GM12878 (cell line): ENCODE measurements at regions not wholly inside any gene's neighbourhood (a gene's known extent, or its start where the extent isn't known, plus 50 kb on each side); places are given as distances from the start of the nearest gene placed in this dataset.
"Not testable (repeated sequence)": the region's sequence is repeated elsewhere in the genome, so short reads cannot be mapped to it uniquely, and the experiment has no call there.

Source experiments
- ATAC-seq: fragments of 200-7000 bp; cut with Tn5 transposase; 3 replicates; pipeline ENCODE4 v1.9.1; 2020; ENCODE audit warnings: mild to moderate bottlenecking, moderate library complexity
- BruUV-seq: library from RNA; stranded (reverse); fragments of 400-500 nt; replicated peaks from 2 replicates; lab custom pipeline; 2021; lab: Mats Ljungman, UMichigan
- CTCF ChIA-PET: fragments of 300-600 bp; sonication (Branson Sonifier 250); formaldehyde crosslinking; extraction: SDS; loops from one replicate; lab custom pipeline; 2021; ENCODE audit warnings: inconsistent platforms; lab: Yijun Ruan, JAX
- POLR2A ChIA-PET: fragments of 350-600 bp; formaldehyde crosslinking; extraction: SDS; loops from one replicate; lab custom pipeline; 2021; ENCODE audit warnings: inconsistent platforms; lab: Charles Lee
- RAD21 ChIA-PET: fragments of 300-600 bp; sonication (Branson Sonifier 250); formaldehyde crosslinking; loops from one replicate; lab custom pipeline; 2023; ENCODE audit warnings: antibody characterized with exemption; ENCODE audit not compliant: unreplicated experiment; lab: Charles Lee
- SMC1A ChIA-PET: fragments of 300-600 bp; sonication (Branson Sonifier 250); formaldehyde crosslinking; loops from one replicate; lab custom pipeline; 2023; ENCODE audit not compliant: unreplicated experiment, uncharacterized antibody; lab: Charles Lee
- DNase-seq: peaks from one replicate; pipeline ENCODE4 v3.0.0-alpha.2; 2011; ENCODE audit warnings: low read depth, low spot score
- FAIRE-seq: peaks from 3 replicates; lab custom pipeline; 2011; peaks lifted over from hg19 to GRCh38; lab: Jason Lieb, UNC
- H2AFZ ChIP-seq: 2 replicates; pipeline ENCODE4 v1.6.0; 2011; ENCODE audit warnings: low read depth, low read length, control low read depth; ENCODE audit not compliant: control insufficient read depth
- H3K27ac ChIP-seq: 2 replicates; pipeline ENCODE4 v1.5.1; 2011; ENCODE audit warnings: control low read depth; ENCODE audit not compliant: control insufficient read depth, insufficient read depth
- H3K27me3 ChIP-seq, 2 experiments: replicated peaks in 1 of 2; 2 replicates each; pipeline versions ENCODE4 v1.6.0 to v1.6.1; 2011; ENCODE audit warnings: low read length in 1 of 2; ENCODE audit not compliant: control insufficient read depth in 2 of 2, insufficient read depth in 2 of 2
- H3K36me3 ChIP-seq, 2 experiments: 2 replicates each; pipeline ENCODE4 v1.5.1; 2011; ENCODE audit warnings: low read length in 1 of 2; ENCODE audit not compliant: control insufficient read depth in 2 of 2, insufficient read depth in 2 of 2
- H3K4me1 ChIP-seq: 2 replicates; pipeline ENCODE4 v1.6.1; 2011; ENCODE audit warnings: mild to moderate bottlenecking, low read length, moderate library complexity, mixed read lengths; ENCODE audit not compliant: control insufficient read depth, insufficient read depth
- H3K4me2 ChIP-seq: 2 replicates; pipeline ENCODE4 v1.6.0; 2011; ENCODE audit warnings: control low read depth; ENCODE audit not compliant: control insufficient read depth, insufficient read depth
- H3K4me3 ChIP-seq: fragments of 200-600 bp; sonication (generic); 2 replicates; pipeline ENCODE4 v1.5.1; 2016
- H3K79me2 ChIP-seq: 2 replicates; pipeline ENCODE4 v1.6.0; 2011; ENCODE audit warnings: low read length; ENCODE audit not compliant: control insufficient read depth, insufficient read depth
- H3K9ac ChIP-seq: 2 replicates; pipeline ENCODE4 v1.8.0; 2011; ENCODE audit warnings: low read length, control low read depth, mixed read lengths; ENCODE audit not compliant: control insufficient read depth, insufficient read depth
- H3K9me3 ChIP-seq: replicated peaks from 3 replicates; pipeline ENCODE4 v1.5.1; 2011; ENCODE audit warnings: mild to moderate bottlenecking, low read length; ENCODE audit not compliant: control insufficient read depth, insufficient read depth
- H4K20me1 ChIP-seq: 2 replicates; pipeline ENCODE4 v1.6.0; 2011; ENCODE audit not compliant: control insufficient read depth, insufficient read depth
- CBX3 ChIP-seq: fragments of 200-600 bp; sonication (generic); IDR thresholded peaks from 2 replicates; pipeline ENCODE4 v1.6.1; 2016; ENCODE audit warnings: low read depth, borderline replicate concordance
- DPF2 ChIP-seq: fragments of 450-650 bp; IDR thresholded peaks from 2 replicates; pipeline ENCODE4 v1.6.1; 2017; ENCODE audit warnings: mild to moderate bottlenecking
- EP300 ChIP-seq, 2 experiments: fragments of 150-350 bp in 1 of 2; IDR thresholded peaks; 2 replicates each; pipeline ENCODE4 v1.6.1; 2011 to 2012; ENCODE audit warnings: low read depth in 2 of 2, low read length in 2 of 2, borderline replicate concordance in 1 of 2, improper control_type of control experiment in 1 of 2, inconsistent platforms in 1 of 2; ENCODE audit not compliant: control insufficient read depth in 1 of 2
- GATAD2B ChIP-seq: fragments of 450-650 bp; conservative IDR thresholded peaks from 2 replicates; pipeline ENCODE4 v1.6.1; 2017; ENCODE audit warnings: low read depth, mild to moderate bottlenecking, moderate library complexity
- IRF4 ChIP-seq: IDR thresholded peaks from 2 replicates; pipeline ENCODE4 v1.6.1; 2011; ENCODE audit warnings: low read depth, low read length
- JUNB ChIP-seq: IDR thresholded peaks from 2 replicates; pipeline ENCODE4 v1.6.1; 2016; ENCODE audit warnings: antibody characterized with exemption, mild to moderate bottlenecking
- MXI1 ChIP-seq: fragments of 150-350 bp; IDR thresholded peaks from 2 replicates; pipeline ENCODE4 v1.6.1; 2011; ENCODE audit warnings: low read depth, mild to moderate bottlenecking, inconsistent platforms, low read length, improper control_type of control experiment
- POU2F2 ChIP-seq: IDR thresholded peaks from 3 replicates; pipeline ENCODE4 v1.6.1; 2011; ENCODE audit warnings: low read depth, mild to moderate bottlenecking, low read length, borderline replicate concordance
- SMAD1 ChIP-seq: fragments of 450-650 bp; IDR thresholded peaks from 2 replicates; pipeline ENCODE4 v1.6.1; 2018; ENCODE audit warnings: mild to moderate bottlenecking, low read depth; ENCODE audit not compliant: partially characterized antibody
- SPI1 ChIP-seq: IDR thresholded peaks from 2 replicates; pipeline ENCODE4 v1.6.1; 2011; ENCODE audit warnings: low read depth, mild to moderate bottlenecking, low read length, moderate library complexity, borderline replicate concordance; ENCODE audit not compliant: insufficient read depth
- TCF12 ChIP-seq: IDR thresholded peaks from 2 replicates; pipeline ENCODE4 v1.6.1; 2011; ENCODE audit warnings: low read depth, mild to moderate bottlenecking, low read length
- ZBED1 ChIP-seq: IDR thresholded peaks from 2 replicates; pipeline ENCODE4 v1.6.1; 2016; ENCODE audit warnings: borderline replicate concordance
- WGBS: methylation state at CpG from one replicate; pipeline ENCODE4 v1.1.6; 2016; ENCODE audit warnings: low lambda C conversion rate; ENCODE audit not compliant: insufficient replicate concordance, insufficient coverage; ENCODE audit errors: missing lambda C conversion rate; 5-methylcytosine and 5-hydroxymethylcytosine counted together
- in situ Hi-C: fragments of 300-500 bp; cut with MboI; formaldehyde crosslinking; loops from 9 replicates; pipeline ENCODE4 v1.14.3; 2018; ENCODE audit warnings: mixed read lengths
- intact Hi-C: fragments of 100-400 bp; cut with micrococcal nuclease; formaldehyde crosslinking; loops from one replicate; pipeline ENCODE4 v1.14.2; 2022; ENCODE audit not compliant: unreplicated experiment

DNA sequence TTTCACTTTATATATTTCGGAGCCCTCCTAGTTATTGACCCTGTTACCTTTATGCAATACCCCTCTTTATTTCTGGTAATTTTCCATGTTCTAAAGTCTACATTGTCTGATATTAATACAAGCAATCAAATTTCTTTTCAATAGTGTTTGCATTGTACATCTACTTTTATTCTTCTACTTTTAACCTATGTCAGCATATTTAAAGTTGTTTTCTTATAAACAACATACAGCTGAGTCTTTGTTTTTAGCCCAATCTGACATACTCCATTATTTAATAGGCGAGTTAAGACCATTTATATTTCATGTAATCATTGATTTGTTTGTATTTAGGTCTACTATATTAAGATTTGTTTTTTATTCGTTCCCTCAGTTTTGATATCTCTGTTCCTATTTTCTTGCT, 108.5 kb upstream of the SPACA7 start:
- H3K4me2 ChIP-seq, result no peak overlapping the region
- RAD21 ChIA-PET, result no interaction called here
- no peaks in the 10 kb centered on the region for H3K9me3 ChIP-seq
- no peaks in the 10 kb centered on the region for H3K4me1 ChIP-seq
- TF ChIP-seq DPF2, result no peak
- TF ChIP-seq GATAD2B, result no peak
- no peak for TF ChIP-seq MXI1
- TF ChIP-seq SMAD1, result no peak
- no peak for TF ChIP-seq CBX3
- TF ChIP-seq ZBED1, result no peak
- SMC1A ChIA-PET, result no interaction called here
- no peak for ATAC-seq
- no TSS peak for BruUV-seq
- no peaks in the 10 kb centered on the region for H3K79me2 ChIP-seq
- H3K4me3 ChIP-seq, result no peak overlapping the region
- H3K27ac ChIP-seq, result no peak overlapping the region
- H3K27me3 ChIP-seq, result no peaks in the 10 kb centered on the region
- no peak for DNase-seq
- no peaks in the 10 kb centered on the region for H3K36me3 ChIP-seq
- no peak for FAIRE-seq
- H4K20me1 ChIP-seq, result no peaks in the 10 kb centered on the region
- intact Hi-C loops, result no loop called here
- no peak overlapping the region for H2AFZ ChIP-seq
- 12% methylated on average over 3 of the region's 3 CpGs for WGBS
- in situ Hi-C loops, result no loop called here
- CTCF ChIA-PET, result no interaction called here
- H3K9ac ChIP-seq, result no peak overlapping the region
- POLR2A ChIA-PET, result no interaction called here

DNA sequence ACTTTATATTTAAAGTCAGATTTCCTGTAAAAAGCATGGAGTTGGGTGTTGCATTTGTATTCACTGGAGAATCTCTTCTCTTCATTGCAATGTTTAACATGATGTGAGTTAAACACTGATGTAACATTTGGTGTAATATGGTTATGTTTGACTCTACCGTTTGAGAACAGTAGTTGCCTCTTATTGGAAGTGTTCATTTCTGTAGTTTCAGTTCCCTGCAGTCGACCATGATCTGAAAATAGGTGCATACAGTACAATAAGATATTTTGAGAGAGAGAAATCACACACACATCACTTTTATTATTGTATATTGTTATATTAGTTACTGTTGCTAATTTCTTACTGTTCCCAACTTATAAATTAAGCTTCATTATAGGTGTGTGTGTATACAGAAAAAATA, 105.2 kb upstream of the SPACA7 start:
- Histone ChIP-seq H3K36me3 (no peaks in the 10 kb centered on the region), H3K79me2 (no peaks in the 10 kb centered on the region), H2AFZ (no peak overlapping the region), H3K9me3 (no peaks in the 10 kb centered on the region), H3K27me3 (no peaks in the 10 kb centered on the region), H4K20me1 (no peaks in the 10 kb centered on the region), H3K27ac (no peak overlapping the region), H3K9ac (no peak overlapping the region), H3K4me1 (no peaks in the 10 kb centered on the region), H3K4me3 (no peak overlapping the region), H3K4me2 (no peak overlapping the region)
- SMC1A ChIA-PET, result no interaction called here
- TF ChIP-seq TCF12, result no peak
- 0 out of 2 replicates have a peak, but pooled peaks have one; percentile 37 for TF ChIP-seq IRF4
- TF ChIP-seq EP300 (IDR thresholded peaks at IDR 0.05; ENCODE audit: borderline replicate concordance in 1 of 2, control insufficient read depth in 1 of 2, low read depth in 2 of 2, low read length in 2 of 2), result 0 out of 4 replicates have a peak, but pooled peaks of 1 of the 2 experiments have one; percentile 10
- peak; percentile 53 for TF ChIP-seq SPI1
- no peak for TF ChIP-seq POU2F2
- TF ChIP-seq JUNB, result 0 out of 2 replicates have a peak, but pooled peaks have one; percentile 18
- DNase-seq (no peak), FAIRE-seq (no peak), ATAC-seq (no peak)
- in situ Hi-C loops (no loop called here), intact Hi-C loops (no loop called here)
- RAD21 ChIA-PET, result no interaction called here
- 0% methylated on average over 2 of the region's 2 CpGs for whole genome bisulfite sequencing
- POLR2A ChIA-PET, result no interaction called here
- no TSS peak for BruUV-seq
- CTCF ChIA-PET, result no interaction called here

DNA sequence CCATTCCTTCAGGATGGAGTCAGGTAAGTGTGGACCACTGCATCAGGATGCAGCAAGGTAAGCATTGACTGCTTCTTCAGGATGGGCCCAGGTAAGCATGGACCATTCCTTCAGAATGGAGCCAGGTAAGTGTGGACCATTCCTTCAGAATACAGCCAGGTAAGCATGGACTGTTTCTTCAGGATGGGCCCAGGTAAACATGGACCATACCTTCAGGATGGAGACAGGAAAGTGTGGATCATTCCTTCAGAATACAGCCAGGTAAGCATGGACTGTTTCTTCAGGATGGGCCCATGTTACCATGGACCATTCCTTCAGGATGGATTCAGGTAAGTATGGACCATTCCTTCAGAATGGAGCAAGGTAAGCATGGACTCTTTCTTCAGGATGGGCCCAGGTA, 89.4 kb upstream of the SPACA7 start:
- H3K27me3 ChIP-seq, CTCF ChIA-PET, H3K4me2 ChIP-seq, in situ Hi-C loops, H3K4me1 ChIP-seq, H3K79me2 ChIP-seq, H2AFZ ChIP-seq, H3K27ac ChIP-seq, H3K9ac ChIP-seq, POLR2A ChIA-PET, SMC1A ChIA-PET, H4K20me1 ChIP-seq, RAD21 ChIA-PET, ATAC-seq, BruUV-seq, H3K9me3 ChIP-seq, FAIRE-seq, H3K36me3 ChIP-seq, DNase-seq, intact Hi-C loops, H3K4me3 ChIP-seq: not testable (repeated sequence)
